ENCODE measurements at regions not wholly inside any gene's neighbourhood (a gene's known extent, or its start where the extent isn't known, plus 50 kb on each side); places are given as distances from the start of the nearest gene placed in this dataset.

DNA sequence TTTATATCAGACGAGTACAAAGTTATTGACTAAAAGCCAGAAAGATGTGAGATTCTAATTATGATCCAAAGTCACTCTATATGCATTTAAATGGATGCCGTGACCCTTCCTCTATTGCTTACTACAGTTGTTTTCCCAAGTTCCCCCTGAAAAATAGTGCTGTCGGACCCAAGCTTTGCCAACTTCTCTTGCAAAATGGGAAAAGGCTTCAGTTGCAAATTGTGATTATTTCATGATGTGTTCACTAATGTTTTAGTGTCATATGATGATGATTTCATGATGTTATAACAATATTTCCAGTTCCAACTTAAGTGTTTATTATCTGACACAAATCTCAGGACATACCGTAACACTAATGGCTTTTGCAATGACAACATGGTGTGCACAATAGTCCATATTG is 534.6 kb upstream of the ATP2B1 start:
- Mint-ChIP-seq H3K4me1 (no peaks in the 10 kb centered on the region), H3K4me3 (no peak overlapping the region), H3K27ac (no peak overlapping the region), H3K9me3 (peaks cover 0 to 5% (median 0%) of the 10 kb centered on the region in 11 donors), H3K36me3 (no peaks in the 10 kb centered on the region), H3K27me3 (peaks cover 0 to 20% (median 4%) of the 10 kb centered on the region in 5 donors)
- Histone ChIP-seq H3K4me3 (ENCODE audit: low read length) (no peak overlapping the region), H3K27me3 (ENCODE audit: control insufficient read depth in 2 of 2, insufficient read depth in 2 of 2, low read length in 2 of 2) (no peaks in the 10 kb centered on the region), H3K36me3 (ENCODE audit: control insufficient read depth in 2 of 3, insufficient read depth in 3 of 3, low read length in 3 of 3) (no peaks in the 10 kb centered on the region), H3K4me1 (ENCODE audit: control insufficient read depth in 2 of 2, insufficient read depth in 2 of 2, low read length in 2 of 2) (no peaks in the 10 kb centered on the region), H3K9me3 (ENCODE audit: control insufficient read depth in 2 of 3, low read length in 3 of 3) (no peaks in the 10 kb centered on the region), H3K27ac (ENCODE audit: low read depth, low read length) (no peak overlapping the region)
- DNase-seq (no peak), ATAC-seq (no peak)
- CTCF ChIA-PET, result no interaction called here
- intact Hi-C loops (cut with micrococcal nuclease), result no loop called here
- POLR2A ChIA-PET, result no interaction called here

DNA sequence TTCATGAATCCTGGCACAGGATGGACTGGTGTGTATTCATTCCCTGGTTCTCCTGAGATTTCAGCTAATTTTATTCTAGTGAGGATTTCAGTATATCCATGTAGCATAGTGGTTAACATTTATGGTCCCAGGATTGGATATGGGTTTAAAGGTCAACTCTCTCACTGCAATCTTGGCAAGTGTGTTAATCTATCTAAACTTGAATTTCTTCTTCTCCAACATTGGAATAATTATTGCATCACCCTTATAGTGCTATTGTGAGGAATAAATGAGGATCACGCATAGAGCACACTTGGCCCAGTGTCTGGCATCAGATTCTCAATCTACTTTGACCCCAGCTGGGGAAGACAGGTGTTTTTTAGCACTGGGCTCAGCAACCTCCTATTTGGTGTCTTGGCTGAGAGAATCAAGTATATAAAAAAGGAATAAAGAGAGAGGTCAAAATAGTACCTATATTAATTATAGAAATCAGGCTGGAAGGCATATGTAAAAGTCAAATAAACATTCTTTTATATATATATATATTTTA is 531.2 kb upstream of the ATP2B1 start:
- H3K27me3 ChIP-seq (ENCODE audit: control insufficient read depth in 2 of 2, insufficient read depth in 2 of 2, low read length in 2 of 2), result no peaks in the 10 kb centered on the region
- no peak overlapping the region for H3K4me3 ChIP-seq (ENCODE audit: low read length)
- Mint-ChIP-seq H3K4me3 (no peak overlapping the region), H3K9me3 (peaks cover 0 to 5% (median 0%) of the 10 kb centered on the region in 11 donors), H3K27ac (no peak overlapping the region), H3K4me1 (peaks cover 0 to 4% (median 0%) of the 10 kb centered on the region in 7 donors), H3K36me3 (no peaks in the 10 kb centered on the region), H3K27me3 (peaks cover 2 to 42% (median 5%) of the 10 kb centered on the region in 5 donors)
- DNase-seq (no peak), ATAC-seq (no peak)
- ChIA-PET CTCF (no interaction called here), POLR2A (no interaction called here)
- no peaks in the 10 kb centered on the region for H3K9me3 ChIP-seq (ENCODE audit: control insufficient read depth in 2 of 3, low read length in 3 of 3)
- intact Hi-C loops (cut with micrococcal nuclease), result no loop called here
- no peak overlapping the region for H3K27ac ChIP-seq (ENCODE audit: low read depth, low read length)
- no peaks in the 10 kb centered on the region for H3K4me1 ChIP-seq (ENCODE audit: control insufficient read depth in 2 of 2, insufficient read depth in 2 of 2, low read length in 2 of 2)
- no peaks in the 10 kb centered on the region for H3K36me3 ChIP-seq (ENCODE audit: control insufficient read depth in 2 of 3, insufficient read depth in 3 of 3, low read length in 3 of 3)

GRCh38 chr12:90238663-90239271 is 530.1 kb upstream of the ATP2B1 start:
- intact Hi-C loops (cut with micrococcal nuclease), result no loop called here
- no peaks in the 10 kb centered on the region for H3K36me3 Mint-ChIP-seq

GRCh38 chr12:90237841-90238240 is 529.2 kb upstream of the ATP2B1 start:
- Histone ChIP-seq H3K27me3 (ENCODE audit: control insufficient read depth in 2 of 2, insufficient read depth in 2 of 2, low read length in 2 of 2) (no peaks in the 10 kb centered on the region), H3K9me3 (ENCODE audit: control insufficient read depth in 2 of 3, low read length in 3 of 3) (no peaks in the 10 kb centered on the region), H3K27ac (ENCODE audit: low read depth, low read length) (no peak overlapping the region), H3K36me3 (ENCODE audit: control insufficient read depth in 2 of 3, insufficient read depth in 3 of 3, low read length in 3 of 3) (no peaks in the 10 kb centered on the region), H3K4me1 (ENCODE audit: control insufficient read depth in 2 of 2, insufficient read depth in 2 of 2, low read length in 2 of 2) (no peaks in the 10 kb centered on the region), H3K4me3 (ENCODE audit: low read length) (no peak overlapping the region)
- DNase-seq (no peak), ATAC-seq (no peak)
- no peak overlapping the region for H3K4me3 Mint-ChIP-seq
- H3K4me1 Mint-ChIP-seq, result peaks cover 0 to 4% (median 0%) of the 10 kb centered on the region in 7 donors
- H3K27ac Mint-ChIP-seq, result no peak overlapping the region
- H3K9me3 Mint-ChIP-seq, result no peaks in the 10 kb centered on the region
- no peaks in the 10 kb centered on the region for H3K36me3 Mint-ChIP-seq
- POLR2A ChIA-PET, result no interaction called here
- peaks cover 0 to 37% (median 15%) of the 10 kb centered on the region in 5 donors for H3K27me3 Mint-ChIP-seq
- CTCF ChIA-PET, result no interaction called here
- intact Hi-C loops (cut with micrococcal nuclease), result no loop called here

More at GRCh38 chr12:90238663-90239271, 530.1 kb upstream of the ATP2B1 start:
- Mint-ChIP-seq H3K27me3 (peaks cover 2 to 41% (median 13%) of the 10 kb centered on the region in 5 donors), H3K4me3 (no peak overlapping the region), H3K9me3 (peaks cover 0 to 4% (median 0%) of the 10 kb centered on the region in 11 donors), H3K27ac (no peak overlapping the region), H3K4me1 (peaks cover 0 to 4% (median 0%) of the 10 kb centered on the region in 7 donors)
- ChIA-PET CTCF (no interaction called here), POLR2A (no interaction called here)
- H3K27me3 ChIP-seq (ENCODE audit: control insufficient read depth in 2 of 2, insufficient read depth in 2 of 2, low read length in 2 of 2), result no peaks in the 10 kb centered on the region
- no peak overlapping the region for H3K4me3 ChIP-seq (ENCODE audit: low read length)
- H3K36me3 ChIP-seq (ENCODE audit: control insufficient read depth in 2 of 3, insufficient read depth in 3 of 3, low read length in 3 of 3), result no peaks in the 10 kb centered on the region
- ATAC-seq (no peak), DNase-seq (no peak)
- H3K4me1 ChIP-seq (ENCODE audit: control insufficient read depth in 2 of 2, insufficient read depth in 2 of 2, low read length in 2 of 2), result no peaks in the 10 kb centered on the region
- H3K9me3 ChIP-seq (ENCODE audit: control insufficient read depth in 2 of 3, low read length in 3 of 3), result no peaks in the 10 kb centered on the region
- no peak overlapping the region for H3K27ac ChIP-seq (ENCODE audit: low read depth, low read length)

DNA sequence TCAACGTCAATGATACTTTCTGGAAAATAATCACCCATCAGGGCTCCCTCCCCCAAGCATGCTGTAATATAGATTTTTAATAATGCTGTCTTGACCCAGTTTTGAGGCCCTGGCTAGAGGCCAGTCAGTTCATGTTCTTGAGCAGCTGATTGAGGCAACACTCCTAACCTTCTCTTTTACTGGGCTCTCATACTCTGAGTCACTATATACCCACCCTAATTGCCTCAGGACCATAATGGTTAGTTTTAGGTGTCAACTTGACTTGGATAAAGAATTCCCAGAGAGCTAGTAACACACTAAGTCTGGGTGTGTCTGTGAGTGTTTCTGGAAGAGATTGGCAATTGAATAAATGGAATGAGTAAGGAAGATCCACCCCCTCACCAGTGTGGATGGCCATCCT is 527.0 kb upstream of the ATP2B1 start:
- CTCF ChIA-PET, result no interaction called here
- H3K27ac Mint-ChIP-seq, result no peak overlapping the region
- H3K4me1 Mint-ChIP-seq, result peaks cover 0 to 4% (median 0%) of the 10 kb centered on the region in 7 donors
- peaks cover 0 to 36% (median 15%) of the 10 kb centered on the region in 5 donors for H3K27me3 Mint-ChIP-seq
- no peak overlapping the region for H3K27ac ChIP-seq (ENCODE audit: low read depth, low read length)
- H3K9me3 ChIP-seq (ENCODE audit: control insufficient read depth in 2 of 3, low read length in 3 of 3), result no peaks in the 10 kb centered on the region
- no peaks in the 10 kb centered on the region for H3K36me3 ChIP-seq (ENCODE audit: control insufficient read depth in 2 of 3, insufficient read depth in 3 of 3, low read length in 3 of 3)
- no peak for ATAC-seq
- intact Hi-C loops (cut with micrococcal nuclease), result no loop called here
- no peak overlapping the region for H3K4me3 ChIP-seq (ENCODE audit: low read length)
- no peaks in the 10 kb centered on the region for H3K27me3 ChIP-seq (ENCODE audit: control insufficient read depth in 2 of 2, insufficient read depth in 2 of 2, low read length in 2 of 2)
- DNase-seq, result no peak
- POLR2A ChIA-PET, result no interaction called here
- no peaks in the 10 kb centered on the region for H3K36me3 Mint-ChIP-seq
- H3K4me3 Mint-ChIP-seq, result no peak overlapping the region
- H3K9me3 Mint-ChIP-seq, result peaks cover 0 to 2% (median 0%) of the 10 kb centered on the region in 11 donors
- no peaks in the 10 kb centered on the region for H3K4me1 ChIP-seq (ENCODE audit: control insufficient read depth in 2 of 2, insufficient read depth in 2 of 2, low read length in 2 of 2)

DNA sequence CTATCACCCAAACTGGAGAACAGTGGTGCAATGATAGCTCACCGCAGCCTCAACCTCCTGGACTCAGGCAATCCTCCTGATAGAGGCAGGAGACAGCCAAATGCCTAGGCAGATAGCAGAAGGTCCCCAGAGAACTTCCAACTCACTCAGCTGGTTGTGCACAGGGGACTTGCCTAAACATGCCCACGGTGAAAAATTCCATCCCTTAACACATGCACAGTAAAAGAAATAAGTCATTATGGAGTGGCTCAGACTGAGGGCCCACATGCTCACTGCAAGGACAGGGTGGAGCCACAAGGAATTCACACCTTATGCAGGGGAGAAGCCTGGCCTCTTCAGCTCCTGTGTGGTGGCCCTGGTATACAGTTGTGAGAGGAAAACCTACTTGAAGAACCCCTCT is 525.8 kb upstream of the ATP2B1 start:
- Mint-ChIP-seq H3K9me3 (peaks cover 0 to 2% (median 0%) of the 10 kb centered on the region in 11 donors), H3K27ac (no peak overlapping the region), H3K27me3 (peaks cover 0 to 29% (median 15%) of the 10 kb centered on the region in 5 donors), H3K4me1 (peaks cover 0 to 4% (median 0%) of the 10 kb centered on the region in 7 donors), H3K36me3 (no peaks in the 10 kb centered on the region), H3K4me3 (no peak overlapping the region)
- Histone ChIP-seq H3K9me3 (ENCODE audit: control insufficient read depth in 2 of 3, low read length in 3 of 3) (no peaks in the 10 kb centered on the region), H3K4me1 (ENCODE audit: control insufficient read depth in 2 of 2, insufficient read depth in 2 of 2, low read length in 2 of 2) (no peaks in the 10 kb centered on the region), H3K36me3 (ENCODE audit: control insufficient read depth in 2 of 3, insufficient read depth in 3 of 3, low read length in 3 of 3) (no peaks in the 10 kb centered on the region), H3K4me3 (ENCODE audit: low read length) (no peak overlapping the region), H3K27me3 (ENCODE audit: control insufficient read depth in 2 of 2, insufficient read depth in 2 of 2, low read length in 2 of 2) (no peaks in the 10 kb centered on the region), H3K27ac (ENCODE audit: low read depth, low read length) (no peak overlapping the region)
- CTCF ChIA-PET, result no interaction called here
- DNase-seq (no peak), ATAC-seq (no peak)
- intact Hi-C loops (cut with micrococcal nuclease), result no loop called here
- POLR2A ChIA-PET, result no interaction called here

Data from naive thymus-derived CD4-positive, alpha-beta T cell (primary cell).